ENCODE measurements at regions not wholly inside any gene's neighbourhood (a gene's known extent, or its start where the extent isn't known, plus 50 kb on each side); places are given as distances from the start of the nearest gene placed in this dataset.

GRCh38 chr22:23384923-23385677, 195.0 kb downstream of the IGLL1 start:
- Histone ChIP-seq H3K9me3 (ENCODE audit: control insufficient read depth in 4 of 4, insufficient read depth in 3 of 4, low read length in 3 of 4) (no peaks in the 10 kb centered on the region), H3K36me3 (ENCODE audit: control insufficient read depth in 4 of 4, insufficient read depth in 4 of 4, low read length in 4 of 4) (no peaks in the 10 kb centered on the region), H3K4me1 (ENCODE audit: control insufficient read depth in 5 of 5, insufficient read depth in 5 of 5, low read length in 5 of 5) (peaks cover 0 to 16% (median 3%) of the 10 kb centered on the region in 5 donors), H3K27ac (ENCODE audit: low read depth in 1 of 2, low read length in 1 of 2) (no peak overlapping the region), H3K4me3 (no peak overlapping the region), H3K9ac (ENCODE audit: insufficient read depth in 1 of 2, low read length in 2 of 2) (no peak overlapping the region), H3K27me3 (ENCODE audit: control insufficient read depth in 3 of 3, insufficient read depth in 3 of 3, low read length in 2 of 3) (no peaks in the 10 kb centered on the region)
- no peak for ATAC-seq (ENCODE audit: insufficient read depth, low FRiP score)
- WGBS, 2 donors: 77 to 84% methylated on average over 13 to 14 of the region's 14 CpGs
- TF ChIP-seq CTCF (IDR thresholded peaks at IDR 0.05; ENCODE audit: control extremely low read depth, extremely low read depth): no peak
- no peak for DNase-seq

DNA sequence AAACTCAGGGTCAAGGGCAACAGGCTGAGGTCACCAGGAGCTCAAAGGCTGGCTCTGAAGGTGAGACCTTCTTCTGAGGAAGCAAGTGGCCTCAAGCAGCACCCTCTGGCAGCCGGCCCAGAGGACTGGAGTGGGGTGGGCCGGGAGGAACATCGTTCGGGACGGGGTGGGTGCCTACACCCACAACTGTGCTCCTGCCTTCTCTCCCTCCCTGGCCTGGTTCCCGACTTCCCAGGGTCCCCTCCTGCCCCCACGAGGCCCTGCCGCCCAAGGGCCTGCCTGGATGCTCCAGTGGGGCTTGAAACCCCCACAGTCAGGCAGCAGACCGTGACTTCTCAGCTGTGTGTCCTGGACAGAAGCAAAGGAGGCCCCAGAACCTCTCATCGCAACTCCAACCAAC, 195.7 kb downstream of the IGLL1 start:
- peaks cover 0 to 16% (median 3%) of the 10 kb centered on the region in 5 donors for H3K4me1 ChIP-seq (ENCODE audit: control insufficient read depth in 5 of 5, insufficient read depth in 5 of 5, low read length in 5 of 5)
- WGBS, 2 donors: 38 to 50% methylated on average over 10 of the region's 10 CpGs
- H3K9me3 ChIP-seq (ENCODE audit: control insufficient read depth in 4 of 4, insufficient read depth in 3 of 4, low read length in 3 of 4): no peaks in the 10 kb centered on the region
- H3K4me3 ChIP-seq: no peak overlapping the region
- H3K36me3 ChIP-seq (ENCODE audit: control insufficient read depth in 4 of 4, insufficient read depth in 4 of 4, low read length in 4 of 4): no peaks in the 10 kb centered on the region
- H3K27me3 ChIP-seq (ENCODE audit: control insufficient read depth in 3 of 3, insufficient read depth in 3 of 3, low read length in 2 of 3): no peaks in the 10 kb centered on the region
- DNase-seq: peak; percentile 5 to 40 (median 38)
- no peak for ATAC-seq (ENCODE audit: insufficient read depth, low FRiP score)
- no peak overlapping the region for H3K27ac ChIP-seq (ENCODE audit: low read depth in 1 of 2, low read length in 1 of 2)
- no peak overlapping the region for H3K9ac ChIP-seq (ENCODE audit: insufficient read depth in 1 of 2, low read length in 2 of 2)
- no peak for TF ChIP-seq CTCF (IDR thresholded peaks at IDR 0.05; ENCODE audit: control extremely low read depth, extremely low read depth)

GRCh38 chr22:23383491-23384361, 196.4 kb downstream of the IGLL1 start:
- peak; percentile 56 to 71 (median 70) for DNase-seq
- peaks cover 0 to 16% (median 3%) of the 10 kb centered on the region in 5 donors for H3K4me1 ChIP-seq (ENCODE audit: control insufficient read depth in 5 of 5, insufficient read depth in 5 of 5, low read length in 5 of 5)
- no peaks in the 10 kb centered on the region for H3K27me3 ChIP-seq (ENCODE audit: control insufficient read depth in 3 of 3, insufficient read depth in 3 of 3, low read length in 2 of 3)
- H3K27ac ChIP-seq (ENCODE audit: low read depth in 1 of 2, low read length in 1 of 2): no peak overlapping the region
- no peak for TF ChIP-seq CTCF (IDR thresholded peaks at IDR 0.05; ENCODE audit: control extremely low read depth, extremely low read depth)
- no peak overlapping the region for H3K4me3 ChIP-seq
- no peak overlapping the region for H3K9ac ChIP-seq (ENCODE audit: insufficient read depth in 1 of 2, low read length in 2 of 2)
- ATAC-seq (ENCODE audit: insufficient read depth, low FRiP score): no peak
- no peaks in the 10 kb centered on the region for H3K36me3 ChIP-seq (ENCODE audit: control insufficient read depth in 4 of 4, insufficient read depth in 4 of 4, low read length in 4 of 4)
- 28 to 40% methylated on average over 23 of the region's 23 CpGs for WGBS, 2 donors
- H3K9me3 ChIP-seq (ENCODE audit: control insufficient read depth in 4 of 4, insufficient read depth in 3 of 4, low read length in 3 of 4): no peaks in the 10 kb centered on the region

All from lung (tissue), 11 donors.